ENCODE measurements at regions not wholly inside any gene's neighbourhood (a gene's known extent, or its start where the extent isn't known, plus 50 kb on each side); places are given as distances from the start of the nearest gene placed in this dataset.

DNA sequence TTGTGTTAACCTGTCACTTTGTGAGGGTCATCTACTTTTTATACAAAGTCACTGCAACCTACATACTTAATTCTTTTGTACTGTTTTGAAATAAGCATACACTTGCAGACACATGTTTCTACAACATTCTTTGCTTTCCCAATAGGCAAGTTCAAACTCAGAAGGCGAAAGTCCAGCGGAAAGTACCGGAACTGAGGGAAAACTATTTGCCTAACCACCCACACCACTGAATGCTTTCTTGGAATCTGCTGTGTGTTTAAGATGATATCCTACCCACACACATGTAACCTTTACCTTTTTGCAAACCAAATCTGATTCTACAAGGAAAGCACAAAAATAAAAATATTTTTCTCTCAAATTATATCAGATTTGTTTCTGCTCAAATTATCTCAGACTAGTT lies 139.4 kb upstream of the AGR3 start:
- DNase-seq: no peak
- Mint-ChIP-seq H3K27me3 (ENCODE audit: insufficient read depth) (no peaks in the 10 kb centered on the region), H3K4me1 (ENCODE audit: low read depth) (peaks cover 19% of the 10 kb centered on the region), H3K4me3 (no peak overlapping the region), H3K9me3 (no peaks in the 10 kb centered on the region), H3K27ac (no peak overlapping the region), H3K36me3 (ENCODE audit: low read depth) (no peaks in the 10 kb centered on the region)
- TF ChIP-seq, protein P1, sequence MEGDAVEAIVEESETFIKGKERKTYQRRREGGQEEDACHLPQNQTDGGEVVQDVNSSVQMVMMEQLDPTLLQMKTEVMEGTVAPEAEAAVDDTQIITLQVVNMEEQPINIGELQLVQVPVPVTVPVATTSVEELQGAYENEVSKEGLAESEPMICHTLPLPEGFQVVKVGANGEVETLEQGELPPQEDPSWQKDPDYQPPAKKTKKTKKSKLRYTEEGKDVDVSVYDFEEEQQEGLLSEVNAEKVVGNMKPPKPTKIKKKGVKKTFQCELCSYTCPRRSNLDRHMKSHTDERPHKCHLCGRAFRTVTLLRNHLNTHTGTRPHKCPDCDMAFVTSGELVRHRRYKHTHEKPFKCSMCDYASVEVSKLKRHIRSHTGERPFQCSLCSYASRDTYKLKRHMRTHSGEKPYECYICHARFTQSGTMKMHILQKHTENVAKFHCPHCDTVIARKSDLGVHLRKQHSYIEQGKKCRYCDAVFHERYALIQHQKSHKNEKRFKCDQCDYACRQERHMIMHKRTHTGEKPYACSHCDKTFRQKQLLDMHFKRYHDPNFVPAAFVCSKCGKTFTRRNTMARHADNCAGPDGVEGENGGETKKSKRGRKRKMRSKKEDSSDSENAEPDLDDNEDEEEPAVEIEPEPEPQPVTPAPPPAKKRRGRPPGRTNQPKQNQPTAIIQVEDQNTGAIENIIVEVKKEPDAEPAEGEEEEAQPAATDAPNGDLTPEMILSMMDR (IDR thresholded peaks at IDR 0.05): no peak

DNA sequence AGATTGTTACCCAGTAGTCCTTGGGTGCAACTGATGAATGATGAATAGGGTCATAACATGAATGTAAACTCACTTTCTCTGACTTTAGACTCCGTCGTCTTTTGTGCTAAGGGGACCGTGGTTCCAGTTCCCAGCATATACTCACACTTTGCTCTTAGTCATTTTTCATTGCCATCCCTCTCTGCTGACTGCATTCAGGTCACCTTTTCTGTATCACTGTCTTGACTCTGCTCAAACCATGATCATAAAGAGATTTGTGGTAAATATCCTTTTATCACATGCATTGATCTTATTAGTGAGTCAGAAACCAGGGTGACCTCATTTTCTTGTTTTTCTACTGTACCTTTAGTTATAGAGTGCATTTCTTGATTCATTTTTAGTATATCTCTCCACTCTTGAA lies 141.1 kb upstream of the AGR3 start:
- Mint-ChIP-seq H3K27me3 (ENCODE audit: insufficient read depth) (no peaks in the 10 kb centered on the region), H3K9me3 (no peaks in the 10 kb centered on the region), H3K36me3 (ENCODE audit: low read depth) (no peaks in the 10 kb centered on the region), H3K4me1 (ENCODE audit: low read depth) (peaks cover 10% of the 10 kb centered on the region), H3K4me3 (no peak overlapping the region), H3K27ac (no peak overlapping the region)
- DNase-seq: peak; percentile 8
- TF ChIP-seq, protein P1 (IDR thresholded peaks at IDR 0.05): no peak

DNA sequence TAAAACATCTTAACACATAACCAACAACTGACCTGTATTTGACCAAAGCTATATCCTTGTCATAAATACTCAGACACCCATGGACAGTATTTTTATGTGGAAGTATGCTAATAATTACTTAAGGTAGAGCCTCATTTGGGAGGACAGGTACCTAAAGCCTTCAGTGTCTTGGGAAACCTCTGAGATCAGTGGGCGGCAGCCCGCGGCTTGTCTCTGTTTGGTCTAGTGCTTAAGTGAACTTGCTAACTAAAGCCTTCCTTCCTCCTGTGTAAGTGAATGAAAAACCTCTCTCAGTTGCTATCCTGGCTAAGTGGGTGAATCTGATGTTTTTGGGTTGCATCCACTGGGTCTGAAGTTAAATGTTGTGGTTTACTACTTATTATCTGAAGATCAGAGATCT lies 144.5 kb upstream of the AGR3 start:
- H3K27ac Mint-ChIP-seq: no peak overlapping the region
- H3K27me3 Mint-ChIP-seq (ENCODE audit: insufficient read depth): no peaks in the 10 kb centered on the region
- H3K9me3 Mint-ChIP-seq: no peaks in the 10 kb centered on the region
- H3K4me3 Mint-ChIP-seq: no peak overlapping the region
- DNase-seq: no peak
- peaks cover 10% of the 10 kb centered on the region for H3K4me1 Mint-ChIP-seq (ENCODE audit: low read depth)
- TF ChIP-seq, protein P1 (IDR thresholded peaks at IDR 0.05): no peak
- no peaks in the 10 kb centered on the region for H3K36me3 Mint-ChIP-seq (ENCODE audit: low read depth)

DNA sequence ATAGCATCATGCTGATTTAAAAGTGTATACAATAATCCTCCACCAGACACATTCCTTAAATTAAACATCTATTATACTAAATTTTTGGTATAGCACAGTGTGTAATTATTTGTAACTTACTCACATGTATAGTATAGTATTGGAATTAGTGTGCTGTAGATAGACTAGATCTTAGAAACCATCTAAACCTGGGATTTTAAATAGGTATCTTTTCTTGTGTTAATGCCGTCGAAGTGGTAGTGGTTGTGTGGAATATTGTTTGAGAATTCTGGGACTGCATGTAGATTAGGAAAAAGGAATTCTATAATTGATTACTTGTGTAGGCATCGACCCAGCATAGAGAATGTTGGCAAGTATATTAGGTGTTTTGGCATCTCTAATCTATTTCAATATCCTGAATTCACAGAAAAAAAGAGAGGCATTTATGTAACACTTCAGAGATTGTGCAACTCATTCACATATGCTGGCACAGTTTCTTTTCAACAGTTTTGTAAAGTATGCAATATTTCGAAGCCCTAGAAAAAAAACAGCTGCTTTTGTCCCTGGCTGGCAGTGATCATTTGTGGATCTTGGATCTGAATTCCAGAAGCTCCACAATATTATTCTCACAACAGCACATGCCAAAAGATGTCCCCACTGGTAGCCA lies 145.5 kb upstream of the AGR3 start:
- DNase-seq: no peak
- Mint-ChIP-seq H3K36me3 (ENCODE audit: low read depth) (no peaks in the 10 kb centered on the region), H3K9me3 (no peaks in the 10 kb centered on the region), H3K4me3 (no peak overlapping the region), H3K27ac (no peak overlapping the region), H3K4me1 (ENCODE audit: low read depth) (peaks cover 10% of the 10 kb centered on the region), H3K27me3 (ENCODE audit: insufficient read depth) (no peaks in the 10 kb centered on the region)
- TF ChIP-seq, protein P1 (IDR thresholded peaks at IDR 0.05): no peak

DNA sequence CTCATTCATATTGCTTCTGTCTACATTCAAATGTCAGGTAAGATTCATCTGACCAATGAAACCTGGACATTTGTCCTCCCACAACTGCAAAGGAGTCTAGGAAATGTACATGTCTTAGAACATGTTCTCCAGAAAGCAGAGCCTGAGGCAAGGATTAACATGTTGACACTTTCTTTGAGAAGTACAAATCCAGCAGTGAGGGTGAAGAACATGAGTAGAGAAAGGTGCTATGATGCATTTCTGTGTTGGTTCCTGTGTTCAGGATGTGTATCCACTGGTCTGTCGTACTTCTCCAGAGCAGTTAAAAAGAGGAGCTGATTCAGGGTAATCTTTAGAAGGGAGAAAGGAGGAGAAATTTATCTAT lies 146.0 kb upstream of the AGR3 start:
- H3K27me3 Mint-ChIP-seq (ENCODE audit: insufficient read depth): no peaks in the 10 kb centered on the region
- H3K36me3 Mint-ChIP-seq (ENCODE audit: low read depth): no peaks in the 10 kb centered on the region
- H3K4me1 Mint-ChIP-seq (ENCODE audit: low read depth): peaks cover 6% of the 10 kb centered on the region
- TF ChIP-seq, protein P1 (IDR thresholded peaks at IDR 0.05): no peak
- no peaks in the 10 kb centered on the region for H3K9me3 Mint-ChIP-seq
- H3K27ac Mint-ChIP-seq: no peak overlapping the region
- no peak for DNase-seq
- no peak overlapping the region for H3K4me3 Mint-ChIP-seq

DNA sequence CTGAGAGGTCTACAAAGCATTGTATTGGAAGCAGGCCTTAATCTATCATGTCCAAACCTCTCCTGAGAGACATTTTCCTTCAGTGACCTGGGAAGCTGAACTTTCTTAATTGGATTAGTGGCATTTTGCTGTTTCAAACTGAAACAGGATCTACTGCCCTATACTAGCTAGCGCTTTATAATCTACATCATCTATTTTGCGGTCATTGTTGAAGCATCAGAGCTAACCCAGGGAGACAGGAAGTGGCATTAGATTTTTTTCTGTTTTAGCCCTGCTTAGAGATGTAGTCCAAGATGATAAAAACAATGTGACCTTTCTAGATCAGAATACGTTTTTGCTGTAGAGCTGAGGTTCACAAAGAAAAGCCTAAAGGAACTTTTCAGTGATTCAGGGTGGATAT lies 147.4 kb upstream of the AGR3 start:
- Mint-ChIP-seq H3K36me3 (ENCODE audit: low read depth) (no peaks in the 10 kb centered on the region), H3K27me3 (ENCODE audit: insufficient read depth) (no peaks in the 10 kb centered on the region; the same call in 1 of the 2 replicates), H3K4me3 (no peak overlapping the region), H3K4me1 (ENCODE audit: low read depth) (no peaks in the 10 kb centered on the region), H3K9me3 (no peaks in the 10 kb centered on the region), H3K27ac (no peak overlapping the region)
- DNase-seq: no peak
- TF ChIP-seq, protein P1 (IDR thresholded peaks at IDR 0.05): no peak
